H9 (cell line): ENCODE measurements at regions not wholly inside any gene's neighbourhood (a gene's known extent, or its start where the extent isn't known, plus 50 kb on each side); places are given as distances from the start of the nearest gene placed in this dataset.

ENCODE experiments used
- DNase-seq: peaks from one replicate; pipeline ENCODE4 v3.0.0-alpha.2; 2017
- H2AFZ ChIP-seq: one replicate; pipeline ENCODE4 v1.6.1; 2013; ENCODE audit warnings: mild to moderate bottlenecking, low read length, control low read depth, moderate library complexity
- H2AK5ac ChIP-seq: 2 replicates; pipeline ENCODE4 v1.6.1; 2013; ENCODE audit warnings: low read length, control low read depth, mixed read lengths; ENCODE audit not compliant: insufficient read length
- H2BK120ac ChIP-seq: one replicate; pipeline ENCODE4 v1.6.1; 2013; ENCODE audit warnings: low read depth, mild to moderate bottlenecking, low read length, control low read depth, inconsistent platforms; ENCODE audit not compliant: poor library complexity, severe bottlenecking
- H2BK12ac ChIP-seq: 2 replicates; pipeline ENCODE4 v1.6.1; 2013; ENCODE audit warnings: low read length, control low read depth, mixed read lengths, low read depth; ENCODE audit not compliant: insufficient read length
- H2BK15ac ChIP-seq: 2 replicates; pipeline ENCODE4 v1.6.1; 2013; ENCODE audit warnings: low read depth, low read length, control low read depth
- H2BK20ac ChIP-seq: one replicate; pipeline ENCODE4 v1.6.1; 2013; ENCODE audit warnings: low read depth, mild to moderate bottlenecking, low read length, control low read depth, inconsistent platforms; ENCODE audit not compliant: poor library complexity, severe bottlenecking
- H2BK5ac ChIP-seq: 2 replicates; pipeline ENCODE4 v1.6.1; 2013; ENCODE audit warnings: low read length, control low read depth, mixed read lengths; ENCODE audit not compliant: insufficient read length
- H3K14ac ChIP-seq: 2 replicates; pipeline ENCODE4 v1.6.1; 2013; ENCODE audit warnings: low read length, control low read depth; ENCODE audit not compliant: insufficient read depth
- H3K18ac ChIP-seq: 2 replicates; pipeline ENCODE4 v1.6.1; 2013; ENCODE audit warnings: low read depth, mild to moderate bottlenecking, mixed read lengths, low read length, control low read depth; ENCODE audit not compliant: insufficient read length
- H3K23ac ChIP-seq: 2 replicates; pipeline ENCODE4 v1.6.1; 2013; ENCODE audit warnings: low read length, control low read depth, mixed read lengths, low read depth; ENCODE audit not compliant: insufficient read length
- H3K23me2 ChIP-seq: 2 replicates; pipeline ENCODE4 v1.6.1; 2013; ENCODE audit warnings: low read depth, mild to moderate bottlenecking, mixed read lengths, low read length, control low read depth; ENCODE audit not compliant: insufficient read length, poor library complexity, severe bottlenecking
- H3K27ac ChIP-seq: 2 replicates; pipeline ENCODE4 v1.5.1; 2013; ENCODE audit warnings: low read length, control low read depth, mixed read lengths, low read depth; ENCODE audit not compliant: insufficient read length
- H3K27me3 ChIP-seq: 2 replicates; pipeline ENCODE4 v1.6.1; 2013; ENCODE audit warnings: low read length, control low read depth, inconsistent platforms; ENCODE audit not compliant: insufficient read depth
- H3K4ac ChIP-seq: 2 replicates; pipeline ENCODE4 v1.6.1; 2013; ENCODE audit warnings: low read depth, mild to moderate bottlenecking, control low read depth, inconsistent platforms, low read length, moderate library complexity
- H3K4me1 ChIP-seq: 2 replicates; pipeline ENCODE4 v1.6.1; 2013; ENCODE audit warnings: low read length, control low read depth, inconsistent platforms; ENCODE audit not compliant: insufficient read depth
- H3K4me2 ChIP-seq: 2 replicates; pipeline ENCODE4 v1.6.1; 2013; ENCODE audit warnings: low read length, control low read depth, mixed read lengths; ENCODE audit not compliant: insufficient read length, insufficient read depth
- H3K56ac ChIP-seq: 2 replicates; pipeline ENCODE4 v1.6.1; 2013; ENCODE audit warnings: low read depth, mild to moderate bottlenecking, mixed read lengths, low read length, control low read depth; ENCODE audit not compliant: insufficient read length
- H3K79me1 ChIP-seq: 2 replicates; pipeline ENCODE4 v1.6.1; 2013; ENCODE audit warnings: low read depth, mild to moderate bottlenecking, moderate library complexity, low read length, control low read depth, inconsistent platforms; ENCODE audit not compliant: insufficient read depth, poor library complexity, severe bottlenecking
- H3K79me2 ChIP-seq: 2 replicates; pipeline ENCODE4 v1.6.1; 2013; ENCODE audit warnings: low read length, control low read depth, inconsistent platforms; ENCODE audit not compliant: insufficient read depth
- H3K9ac ChIP-seq: 2 replicates; pipeline ENCODE4 v1.6.1; 2013; ENCODE audit warnings: low read length, control low read depth, mixed read lengths; ENCODE audit not compliant: insufficient read length; ENCODE audit errors: extremely low read depth
- H3K9me3 ChIP-seq: one replicate; pipeline ENCODE4 v1.6.1; 2013; ENCODE audit warnings: low read depth, low read length, inconsistent platforms; ENCODE audit not compliant: control insufficient read depth
- H3T11ph ChIP-seq: one replicate; pipeline ENCODE4 v1.6.1; 2013; ENCODE audit warnings: mild to moderate bottlenecking, low read length, control low read depth, inconsistent platforms
- H4K20me1 ChIP-seq: one replicate; pipeline ENCODE4 v1.6.1; 2013; ENCODE audit not compliant: control insufficient read depth, insufficient read length, insufficient read depth
- H4K5ac ChIP-seq: 2 replicates; pipeline ENCODE4 v1.6.1; 2013; ENCODE audit warnings: low read depth, mild to moderate bottlenecking, mixed read lengths, low read length, control low read depth; ENCODE audit not compliant: insufficient read length
- H4K8ac ChIP-seq: replicated peaks from 2 replicates; pipeline ENCODE4 v1.6.1; 2013; ENCODE audit warnings: low read length, control low read depth, mixed read lengths, low read depth; ENCODE audit not compliant: insufficient read length
- H4K91ac ChIP-seq: 2 replicates; pipeline ENCODE4 v1.6.1; 2013; ENCODE audit warnings: low read depth, mild to moderate bottlenecking, moderate library complexity, mixed read lengths, low read length, control low read depth; ENCODE audit not compliant: insufficient read length
- H3K27ac Mint-ChIP-seq, 3 experiments: 2 replicates in 2 of 3; 3 replicates in 1 of 3; pipeline ENCODE4 v1.8.0; 2020 to 2021; ENCODE audit warnings: mixed read lengths in 3 of 3, mild to moderate bottlenecking in 1 of 3, moderate library complexity in 1 of 3
- H3K27me3 Mint-ChIP-seq: 2 replicates; pipeline ENCODE4 v1.8.0; 2021; ENCODE audit warnings: low read depth, mild to moderate bottlenecking, moderate library complexity, mixed read lengths
- H3K36me3 Mint-ChIP-seq, 3 experiments: 2 replicates in 2 of 3; 3 replicates in 1 of 3; pipeline ENCODE4 v1.8.0; 2020 to 2021; ENCODE audit warnings: low read depth in 3 of 3, mixed read lengths in 3 of 3; ENCODE audit not compliant: insufficient read depth in 1 of 3
- H3K4me1 Mint-ChIP-seq, 2 experiments: 2 replicates each; pipeline ENCODE4 v1.8.0; 2020; ENCODE audit warnings: mixed read lengths in 2 of 2
- H3K4me3 Mint-ChIP-seq, 2 experiments: 2 replicates in 1 of 2; 3 replicates in 1 of 2; pipeline ENCODE4 v1.8.0; 2020 to 2021; ENCODE audit warnings: mild to moderate bottlenecking in 2 of 2, mixed read lengths in 2 of 2, moderate library complexity in 1 of 2
- H3K9me3 Mint-ChIP-seq, 2 experiments: 2 replicates in 1 of 2; 3 replicates in 1 of 2; pipeline ENCODE4 v1.8.0; 2020; ENCODE audit warnings: mild to moderate bottlenecking in 2 of 2, mixed read lengths in 2 of 2, moderate library complexity in 1 of 2
- WGBS: extraction: QIAGEN DNeasy Blood & Tissue Kit; methylation state at CpG from one replicate; pipeline ENCODE4 v1.1.7; 2013; ENCODE audit warnings: missing lambda C conversion rate, low lambda C conversion rate, mixed read lengths; ENCODE audit not compliant: insufficient read length; ENCODE audit errors: extremely low coverage; 5-methylcytosine and 5-hydroxymethylcytosine counted together
- TF ChIP-seq, protein P1 (sequence below): fragments of 200-600 bp; sonication (generic); conservative IDR thresholded peaks from 3 replicates; pipeline ENCODE4 v1.8.0; 2021; ENCODE audit warnings: antibody characterized with exemption, mild to moderate bottlenecking

DNA sequence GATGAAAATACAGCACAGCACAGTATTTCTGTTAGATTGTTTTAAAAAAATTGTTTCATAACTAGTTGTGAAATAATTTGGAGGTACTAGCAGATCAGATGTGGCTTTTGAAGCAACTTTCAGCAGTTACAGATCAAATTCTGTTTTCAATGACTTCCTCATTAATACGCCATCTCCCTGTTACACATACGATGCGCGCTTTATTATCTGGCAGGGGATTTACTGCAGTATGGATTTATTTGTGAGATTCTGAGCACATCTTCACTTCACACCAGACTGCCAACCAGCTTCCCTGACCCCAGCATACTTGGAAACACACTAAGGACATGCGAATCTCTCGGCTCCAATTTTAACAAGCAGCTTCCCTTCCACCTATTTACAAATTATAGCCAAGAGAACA is 235.5 kb upstream of the DIAPH2 start:
- H3K14ac ChIP-seq: no peak overlapping the region
- H3K18ac ChIP-seq: no peak overlapping the region
- H2BK20ac ChIP-seq: no peak overlapping the region
- H2BK12ac ChIP-seq: no peak overlapping the region
- no peak overlapping the region for H2BK15ac ChIP-seq
- no peaks in the 10 kb centered on the region for H3K27me3 ChIP-seq
- H3K36me3 Mint-ChIP-seq: no peaks in the 10 kb centered on the region
- H3K4me2 ChIP-seq: no peak overlapping the region
- H4K91ac ChIP-seq: no peak overlapping the region
- no peak overlapping the region for H3K27ac Mint-ChIP-seq
- no peaks in the 10 kb centered on the region for H3K4me1 Mint-ChIP-seq
- H3K4ac ChIP-seq: no peak overlapping the region
- H2AK5ac ChIP-seq: no peak overlapping the region
- H3K9ac ChIP-seq: no peak overlapping the region
- no peak overlapping the region for H3K27ac ChIP-seq
- no peaks in the 10 kb centered on the region for H3K27me3 Mint-ChIP-seq
- H3K79me2 ChIP-seq: no peaks in the 10 kb centered on the region
- no peaks in the 10 kb centered on the region for H3K9me3 Mint-ChIP-seq
- WGBS: no CpG with 5 or more reads among the region's 6 CpGs
- no peak overlapping the region for H2BK5ac ChIP-seq
- no peak overlapping the region for H4K8ac ChIP-seq
- no peak for DNase-seq
- no peak overlapping the region for H3K56ac ChIP-seq
- H3K4me1 ChIP-seq: no peaks in the 10 kb centered on the region
- no peak overlapping the region for H2AFZ ChIP-seq
- no peak overlapping the region for H2BK120ac ChIP-seq
- H3K9me3 ChIP-seq: no peaks in the 10 kb centered on the region
- no peaks in the 10 kb centered on the region for H3K23me2 ChIP-seq
- H3K23ac ChIP-seq: no peak overlapping the region
- no peak overlapping the region for H3T11ph ChIP-seq
- H3K4me3 Mint-ChIP-seq: no peak overlapping the region
- no peaks in the 10 kb centered on the region for H4K20me1 ChIP-seq
- TF ChIP-seq, protein P1, sequence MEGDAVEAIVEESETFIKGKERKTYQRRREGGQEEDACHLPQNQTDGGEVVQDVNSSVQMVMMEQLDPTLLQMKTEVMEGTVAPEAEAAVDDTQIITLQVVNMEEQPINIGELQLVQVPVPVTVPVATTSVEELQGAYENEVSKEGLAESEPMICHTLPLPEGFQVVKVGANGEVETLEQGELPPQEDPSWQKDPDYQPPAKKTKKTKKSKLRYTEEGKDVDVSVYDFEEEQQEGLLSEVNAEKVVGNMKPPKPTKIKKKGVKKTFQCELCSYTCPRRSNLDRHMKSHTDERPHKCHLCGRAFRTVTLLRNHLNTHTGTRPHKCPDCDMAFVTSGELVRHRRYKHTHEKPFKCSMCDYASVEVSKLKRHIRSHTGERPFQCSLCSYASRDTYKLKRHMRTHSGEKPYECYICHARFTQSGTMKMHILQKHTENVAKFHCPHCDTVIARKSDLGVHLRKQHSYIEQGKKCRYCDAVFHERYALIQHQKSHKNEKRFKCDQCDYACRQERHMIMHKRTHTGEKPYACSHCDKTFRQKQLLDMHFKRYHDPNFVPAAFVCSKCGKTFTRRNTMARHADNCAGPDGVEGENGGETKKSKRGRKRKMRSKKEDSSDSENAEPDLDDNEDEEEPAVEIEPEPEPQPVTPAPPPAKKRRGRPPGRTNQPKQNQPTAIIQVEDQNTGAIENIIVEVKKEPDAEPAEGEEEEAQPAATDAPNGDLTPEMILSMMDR: no peak
- no peaks in the 10 kb centered on the region for H3K79me1 ChIP-seq
- H4K5ac ChIP-seq: no peak overlapping the region
